Stimulated activated naive B cell treated with anti-CD40 and anti-IgM and Interleukin-4, amounts not matched to agents 10 μg/mL and 1 μg/mL and 100 μg/mL, for 72 hours (primary cell): ENCODE measurements at regions not wholly inside any gene's neighbourhood (a gene's known extent, or its start where the extent isn't known, plus 50 kb on each side); places are given as distances from the start of the nearest gene placed in this dataset.
"Not testable (repeated sequence)": the region's sequence is repeated elsewhere in the genome, so short reads cannot be mapped to it uniquely, and the experiment has no call there.

ENCODE experiments used
- ATAC-seq, 2 donors: fragments of 150-1000 bp; cut with Tn5 transposase; replicated peaks; 2 replicates each; pipeline ENCODE4 v1.10.0; 2021; ENCODE audit warnings: moderate library complexity in 1 of 2
- DNase-seq: peaks from one replicate; pipeline ENCODE4 v3.0.0; 2021
- H3K27ac Mint-ChIP-seq: one replicate; pipeline ENCODE4 v1.8.0; 2022; ENCODE audit warnings: mild to moderate bottlenecking, mixed read lengths
- H3K27me3 Mint-ChIP-seq, 2 donors: one replicate each; pipeline ENCODE4 v1.8.0; 2022; ENCODE audit warnings: mixed read lengths in 2 of 2
- H3K36me3 Mint-ChIP-seq, 2 donors: one replicate each; pipeline ENCODE4 v1.8.0; 2022; ENCODE audit warnings: mixed read lengths in 2 of 2, mild to moderate bottlenecking in 1 of 2
- H3K4me1 Mint-ChIP-seq, 2 donors: one replicate each; pipeline ENCODE4 v1.8.0; 2022; ENCODE audit warnings: mixed read lengths in 2 of 2, mild to moderate bottlenecking in 1 of 2
- H3K4me3 Mint-ChIP-seq, 2 donors: one replicate each; pipeline ENCODE4 v1.8.0; 2022; ENCODE audit warnings: mild to moderate bottlenecking in 2 of 2, mixed read lengths in 2 of 2, moderate library complexity in 1 of 2
- H3K9me3 Mint-ChIP-seq, 2 donors: one replicate each; pipeline ENCODE4 v1.8.0; 2022; ENCODE audit warnings: mixed read lengths in 2 of 2, mild to moderate bottlenecking in 1 of 2

GRCh38 chr9:96109680-96110351 lies 192.2 kb downstream of the HSD17B3 start:
- Mint-ChIP-seq H3K27ac (no peak overlapping the region), H3K9me3 (peaks cover 5 to 6% of the 10 kb centered on the region in 2 donors), H3K4me3 (no peak overlapping the region), H3K36me3 (peaks cover 0 to 4% of the 10 kb centered on the region in 2 donors), H3K27me3 (peaks cover 5 to 12% of the 10 kb centered on the region in 2 donors), H3K4me1 (no peaks in the 10 kb centered on the region)
- no peak for DNase-seq
- no peak for ATAC-seq

- peaks cover 5 to 9% of the 10 kb centered on the region in 2 donors for H3K27me3 Mint-ChIP-seq
- ATAC-seq (no peak), DNase-seq (no peak)
- no peak overlapping the region for H3K4me3 Mint-ChIP-seq
- no peak overlapping the region for H3K27ac Mint-ChIP-seq
- peaks cover 0 to 4% of the 10 kb centered on the region in 2 donors for H3K36me3 Mint-ChIP-seq
- H3K9me3 Mint-ChIP-seq: peaks cover 9 to 12% of the 10 kb centered on the region in 2 donors
- H3K4me1 Mint-ChIP-seq: no peaks in the 10 kb centered on the region
Observed at GRCh38 chr9:96108691-96109380, 193.1 kb downstream of the HSD17B3 start.

GRCh38 chr9:96107436-96107835 lies 194.5 kb downstream of the HSD17B3 start:
- no peak overlapping the region for H3K4me3 Mint-ChIP-seq
- no peaks in the 10 kb centered on the region for H3K4me1 Mint-ChIP-seq
- H3K36me3 Mint-ChIP-seq: peaks cover 0 to 4% of the 10 kb centered on the region in 2 donors
- ATAC-seq (no peak), DNase-seq (no peak)
- H3K27ac Mint-ChIP-seq: no peak overlapping the region
- H3K9me3 Mint-ChIP-seq: peaks cover 12 to 17% of the 10 kb centered on the region in 2 donors
- peaks cover 5 to 9% of the 10 kb centered on the region in 2 donors for H3K27me3 Mint-ChIP-seq

- no peak for DNase-seq
- no peak for ATAC-seq
- Mint-ChIP-seq H3K4me3 (no peak overlapping the region), H3K4me1 (peaks cover 0 to 1% of the 10 kb centered on the region in 2 donors), H3K9me3 (peaks cover 17 to 20% of the 10 kb centered on the region in 2 donors), H3K27me3 (peaks cover 2 to 3% of the 10 kb centered on the region in 2 donors), H3K27ac (no peak overlapping the region), H3K36me3 (peaks cover 2 to 6% of the 10 kb centered on the region in 2 donors)
Observed at GRCh38 chr9:96100385-96101300, 201.3 kb downstream of the HSD17B3 start.

GRCh38 chr9:96090630-96091029 lies 211.3 kb downstream of the HSD17B3 start:
- not testable (repeated sequence) for H3K27ac Mint-ChIP-seq, ATAC-seq, DNase-seq, H3K9me3 Mint-ChIP-seq, H3K4me1 Mint-ChIP-seq, H3K36me3 Mint-ChIP-seq, H3K4me3 Mint-ChIP-seq
- peaks cover 14 to 16% of the 10 kb centered on the region in 2 donors for H3K27me3 Mint-ChIP-seq

- Mint-ChIP-seq H3K27ac (no peak overlapping the region), H3K4me1 (no peaks in the 10 kb centered on the region), H3K27me3 (peaks cover 11 to 13% of the 10 kb centered on the region in 2 donors), H3K9me3 (peaks cover 4% of the 10 kb centered on the region in 2 donors), H3K36me3 (no peaks in the 10 kb centered on the region), H3K4me3 (no peak overlapping the region)
- DNase-seq (no peak), ATAC-seq (no peak)
Observed at GRCh38 chr9:96089452-96090085, 212.4 kb downstream of the HSD17B3 start.

GRCh38 chr9:96088510-96088909 lies 213.0 kb downstream of the ERCC6L2 start:
- no peaks in the 10 kb centered on the region for H3K4me1 Mint-ChIP-seq
- no peak overlapping the region for H3K27ac Mint-ChIP-seq
- no peaks in the 10 kb centered on the region for H3K36me3 Mint-ChIP-seq
- no peak for ATAC-seq
- no peak overlapping the region for H3K4me3 Mint-ChIP-seq
- peaks cover 2 to 4% of the 10 kb centered on the region in 2 donors for H3K9me3 Mint-ChIP-seq
- H3K27me3 Mint-ChIP-seq: peaks cover 10 to 11% of the 10 kb centered on the region in 2 donors
- DNase-seq: no peak

- DNase-seq: no peak
- Mint-ChIP-seq H3K36me3 (no peaks in the 10 kb centered on the region), H3K27me3 (peaks cover 9 to 11% of the 10 kb centered on the region in 2 donors), H3K27ac (no peak overlapping the region), H3K9me3 (peaks cover 2 to 4% of the 10 kb centered on the region in 2 donors), H3K4me3 (no peak overlapping the region), H3K4me1 (no peaks in the 10 kb centered on the region)
- ATAC-seq: no peak
Observed at GRCh38 chr9:96087669-96088299, 212.3 kb downstream of the ERCC6L2 start.

GRCh38 chr9:96086936-96087571 lies 211.6 kb downstream of the ERCC6L2 start:
- Mint-ChIP-seq H3K27me3 (peaks cover 9 to 11% of the 10 kb centered on the region in 2 donors), H3K9me3 (peaks cover 2 to 4% of the 10 kb centered on the region in 2 donors), H3K4me3 (no peak overlapping the region), H3K27ac (no peak overlapping the region), H3K36me3 (no peaks in the 10 kb centered on the region), H3K4me1 (no peaks in the 10 kb centered on the region)
- DNase-seq (no peak), ATAC-seq (no peak)

- DNase-seq (no peak), ATAC-seq (no peak)
- Mint-ChIP-seq H3K36me3 (no peaks in the 10 kb centered on the region), H3K27ac (no peak overlapping the region), H3K4me1 (no peaks in the 10 kb centered on the region), H3K27me3 (peaks cover 10 to 12% of the 10 kb centered on the region in 2 donors), H3K9me3 (peaks cover 2 to 4% of the 10 kb centered on the region in 2 donors), H3K4me3 (no peak overlapping the region)
Observed at GRCh38 chr9:96085491-96086143, 210.1 kb downstream of the ERCC6L2 start.

GRCh38 chr9:96084331-96084734 lies 208.8 kb downstream of the ERCC6L2 start:
- Mint-ChIP-seq H3K36me3 (no peaks in the 10 kb centered on the region), H3K9me3 (peaks cover 2 to 4% of the 10 kb centered on the region in 2 donors), H3K27ac (no peak overlapping the region), H3K27me3 (peaks cover 16 to 19% of the 10 kb centered on the region in 2 donors), H3K4me1 (no peaks in the 10 kb centered on the region), H3K4me3 (no peak overlapping the region)
- no peak for ATAC-seq
- DNase-seq: no peak

GRCh38 chr9:96082516-96083232 lies 207.2 kb downstream of the ERCC6L2 start:
- DNase-seq: no peak
- H3K36me3 Mint-ChIP-seq: no peaks in the 10 kb centered on the region
- no peak overlapping the region for H3K4me3 Mint-ChIP-seq
- no peaks in the 10 kb centered on the region for H3K4me1 Mint-ChIP-seq
- H3K9me3 Mint-ChIP-seq: no peaks in the 10 kb centered on the region
- ATAC-seq: no peak
- no peak overlapping the region for H3K27ac Mint-ChIP-seq
- H3K27me3 Mint-ChIP-seq: peaks cover 8 to 10% of the 10 kb centered on the region in 2 donors
